ENCODE measurements at regions not wholly inside any gene's neighbourhood (a gene's known extent, or its start where the extent isn't known, plus 50 kb on each side); places are given as distances from the start of the nearest gene placed in this dataset.

GRCh38 chr16:13638218-13638617 is 281.7 kb upstream of the ERCC4 start:
- DNase-seq: no peak
- H3K36me3 Mint-ChIP-seq (ENCODE audit: low read depth): no peaks in the 10 kb centered on the region
- no peaks in the 10 kb centered on the region for H3K27me3 Mint-ChIP-seq (ENCODE audit: low read depth, poor library complexity)
- no peak for TF ChIP-seq CTCF (IDR thresholded peaks at IDR 0.05)
- H3K9me3 Mint-ChIP-seq: peaks cover 5% of the 10 kb centered on the region
- H3K4me3 Mint-ChIP-seq: no peak overlapping the region
- no peak overlapping the region for H3K27ac Mint-ChIP-seq
- H3K4me1 Mint-ChIP-seq: no peaks in the 10 kb centered on the region

- no peak overlapping the region for H3K27ac Mint-ChIP-seq
- H3K27me3 Mint-ChIP-seq (ENCODE audit: low read depth, poor library complexity): peaks cover 9% of the 10 kb centered on the region
- H3K9me3 Mint-ChIP-seq: no peaks in the 10 kb centered on the region
- no peak for DNase-seq
- TF ChIP-seq CTCF (IDR thresholded peaks at IDR 0.05): no peak
- H3K4me3 Mint-ChIP-seq: no peak overlapping the region
- H3K4me1 Mint-ChIP-seq: no peaks in the 10 kb centered on the region
- no peaks in the 10 kb centered on the region for H3K36me3 Mint-ChIP-seq (ENCODE audit: low read depth)
Observed at GRCh38 chr16:13643412-13643811, 276.5 kb upstream of the ERCC4 start.

- H3K9me3 Mint-ChIP-seq: no peaks in the 10 kb centered on the region
- DNase-seq: no peak
- peaks cover 12% of the 10 kb centered on the region for H3K27me3 Mint-ChIP-seq (ENCODE audit: low read depth, poor library complexity)
- no peaks in the 10 kb centered on the region for H3K36me3 Mint-ChIP-seq (ENCODE audit: low read depth)
- H3K4me3 Mint-ChIP-seq: no peak overlapping the region
- no peaks in the 10 kb centered on the region for H3K4me1 Mint-ChIP-seq
- TF ChIP-seq CTCF (IDR thresholded peaks at IDR 0.05): no peak
- H3K27ac Mint-ChIP-seq: no peak overlapping the region
Observed at GRCh38 chr16:13645601-13646245, 274.2 kb upstream of the ERCC4 start.

- no peak for TF ChIP-seq CTCF (IDR thresholded peaks at IDR 0.05)
- Mint-ChIP-seq H3K4me1 (no peaks in the 10 kb centered on the region), H3K9me3 (peaks cover 5% of the 10 kb centered on the region), H3K36me3 (ENCODE audit: low read depth) (no peaks in the 10 kb centered on the region), H3K27me3 (ENCODE audit: low read depth, poor library complexity) (peaks cover 1% of the 10 kb centered on the region), H3K27ac (no peak overlapping the region), H3K4me3 (no peak overlapping the region)
- no peak for DNase-seq
Observed at GRCh38 chr16:13660807-13661206, 259.1 kb upstream of the ERCC4 start.

- no peak overlapping the region for H3K4me3 Mint-ChIP-seq
- H3K27ac Mint-ChIP-seq: no peak overlapping the region
- DNase-seq: no peak
- no peak for TF ChIP-seq CTCF (IDR thresholded peaks at IDR 0.05)
- H3K4me1 Mint-ChIP-seq: no peaks in the 10 kb centered on the region
- no peaks in the 10 kb centered on the region for H3K36me3 Mint-ChIP-seq (ENCODE audit: low read depth)
- H3K9me3 Mint-ChIP-seq: peaks cover 4% of the 10 kb centered on the region
- peaks cover 2% of the 10 kb centered on the region for H3K27me3 Mint-ChIP-seq (ENCODE audit: low read depth, poor library complexity)
Observed at GRCh38 chr16:13665876-13666275, 254.1 kb upstream of the ERCC4 start.

DNA sequence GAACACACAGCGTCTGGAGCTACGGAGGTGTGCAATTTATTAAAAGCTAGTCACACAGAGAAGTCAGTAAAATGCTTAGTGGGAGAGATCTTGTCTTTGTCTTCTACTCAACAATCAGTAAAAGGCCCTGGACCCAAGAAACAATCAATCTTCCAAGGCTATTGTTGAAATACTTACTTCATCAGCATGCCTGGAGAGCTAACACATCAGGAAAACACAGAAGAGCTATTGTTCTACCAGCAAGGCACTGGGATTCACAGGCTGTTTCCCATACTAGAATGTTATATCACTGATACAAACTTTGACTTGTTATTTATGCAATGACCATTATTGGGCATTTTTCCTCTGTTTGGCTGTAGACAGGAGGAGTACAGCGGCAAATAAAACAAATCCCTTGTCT is 247.8 kb upstream of the ERCC4 start:
- Mint-ChIP-seq H3K4me3 (no peak overlapping the region), H3K36me3 (ENCODE audit: low read depth) (no peaks in the 10 kb centered on the region), H3K27me3 (ENCODE audit: low read depth, poor library complexity) (no peaks in the 10 kb centered on the region), H3K4me1 (no peaks in the 10 kb centered on the region), H3K9me3 (peaks cover 5% of the 10 kb centered on the region), H3K27ac (no peak overlapping the region)
- no peak for DNase-seq
- no peak for TF ChIP-seq CTCF (IDR thresholded peaks at IDR 0.05)
